ENCODE measurements at regions not wholly inside any gene's neighbourhood (a gene's known extent, or its start where the extent isn't known, plus 50 kb on each side); places are given as distances from the start of the nearest gene placed in this dataset.

DNA sequence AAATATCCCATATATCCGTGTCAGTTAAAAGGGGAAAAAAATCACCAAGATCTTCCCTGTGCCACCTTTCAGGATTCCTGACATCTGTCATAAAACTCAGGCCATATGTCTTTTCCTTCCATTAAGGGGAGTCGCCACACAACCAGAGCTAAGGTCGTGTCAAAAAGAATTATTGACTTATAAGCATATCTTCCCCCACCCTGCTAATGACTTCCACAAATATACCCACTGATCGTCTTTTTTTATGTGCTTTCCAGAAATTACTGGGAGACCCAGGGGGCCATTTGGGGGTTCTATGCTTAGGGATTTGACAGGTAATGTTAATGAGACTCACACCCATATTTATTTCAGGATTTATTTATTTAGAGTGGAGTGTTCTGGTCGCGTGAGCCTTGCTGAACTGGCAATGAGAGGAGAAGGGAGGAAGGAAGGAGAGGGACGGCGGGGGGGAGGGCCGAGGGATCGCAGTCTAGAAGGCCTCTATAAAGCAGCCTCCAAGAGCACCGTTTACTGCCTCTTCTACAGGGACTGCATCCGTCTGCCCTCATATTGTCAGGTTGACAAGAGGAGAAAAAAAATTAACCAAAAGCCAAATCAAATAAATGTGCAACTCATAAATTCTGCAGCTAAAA is 135.7 kb upstream of the MGMT start:
- H3K4me3 ChIP-seq = no peak overlapping the region
- TF ChIP-seq, protein P1, sequence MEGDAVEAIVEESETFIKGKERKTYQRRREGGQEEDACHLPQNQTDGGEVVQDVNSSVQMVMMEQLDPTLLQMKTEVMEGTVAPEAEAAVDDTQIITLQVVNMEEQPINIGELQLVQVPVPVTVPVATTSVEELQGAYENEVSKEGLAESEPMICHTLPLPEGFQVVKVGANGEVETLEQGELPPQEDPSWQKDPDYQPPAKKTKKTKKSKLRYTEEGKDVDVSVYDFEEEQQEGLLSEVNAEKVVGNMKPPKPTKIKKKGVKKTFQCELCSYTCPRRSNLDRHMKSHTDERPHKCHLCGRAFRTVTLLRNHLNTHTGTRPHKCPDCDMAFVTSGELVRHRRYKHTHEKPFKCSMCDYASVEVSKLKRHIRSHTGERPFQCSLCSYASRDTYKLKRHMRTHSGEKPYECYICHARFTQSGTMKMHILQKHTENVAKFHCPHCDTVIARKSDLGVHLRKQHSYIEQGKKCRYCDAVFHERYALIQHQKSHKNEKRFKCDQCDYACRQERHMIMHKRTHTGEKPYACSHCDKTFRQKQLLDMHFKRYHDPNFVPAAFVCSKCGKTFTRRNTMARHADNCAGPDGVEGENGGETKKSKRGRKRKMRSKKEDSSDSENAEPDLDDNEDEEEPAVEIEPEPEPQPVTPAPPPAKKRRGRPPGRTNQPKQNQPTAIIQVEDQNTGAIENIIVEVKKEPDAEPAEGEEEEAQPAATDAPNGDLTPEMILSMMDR (IDR thresholded peaks at IDR 0.05; ENCODE audit: control extremely low read depth, extremely low read depth) = no peak
- no peak overlapping the region for H3K27ac ChIP-seq (ENCODE audit: low read depth in 1 of 2, low read length in 1 of 2)
- DNase-seq (no peak), ATAC-seq (ENCODE audit: insufficient read depth, low FRiP score) (no peak)
- no peaks in the 10 kb centered on the region for H3K4me1 ChIP-seq (ENCODE audit: control insufficient read depth in 5 of 5, insufficient read depth in 5 of 5, low read length in 5 of 5)
- H3K9ac ChIP-seq (ENCODE audit: insufficient read depth in 1 of 2, low read length in 2 of 2) = no peak overlapping the region
- no peaks in the 10 kb centered on the region for H3K36me3 ChIP-seq (ENCODE audit: control insufficient read depth in 4 of 4, insufficient read depth in 4 of 4, low read length in 4 of 4)
- H3K9me3 ChIP-seq (ENCODE audit: control insufficient read depth in 4 of 4, insufficient read depth in 3 of 4, low read length in 3 of 4) = no peaks in the 10 kb centered on the region
- H3K27me3 ChIP-seq (ENCODE audit: control insufficient read depth in 3 of 3, insufficient read depth in 3 of 3, low read length in 2 of 3) = peaks cover 0 to 18% (median 4%) of the 10 kb centered on the region in 3 donors
- 48 to 53% methylated on average over 12 of the region's 12 CpGs for WGBS, 2 donors

DNA sequence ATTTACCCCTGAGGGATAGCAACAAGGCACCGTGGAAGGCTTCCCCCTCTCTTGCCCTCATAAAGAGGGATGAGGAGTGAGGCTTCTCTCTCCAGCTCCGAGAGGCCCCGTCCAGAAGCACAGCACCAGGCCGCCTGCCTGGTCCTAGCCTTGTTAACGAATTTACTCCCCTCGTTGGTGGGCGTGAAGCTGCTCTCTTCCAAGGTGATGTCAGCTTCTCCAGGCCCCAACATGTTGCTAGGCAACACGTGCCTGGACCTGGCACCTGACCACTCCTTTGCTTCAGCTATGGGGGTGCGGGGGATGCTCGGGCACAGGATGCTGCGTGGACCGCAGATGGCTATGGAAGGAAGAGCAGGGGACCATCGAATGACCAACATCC is 135.2 kb upstream of the MGMT start:
- H3K36me3 ChIP-seq (ENCODE audit: control insufficient read depth in 4 of 4, insufficient read depth in 4 of 4, low read length in 4 of 4) = no peaks in the 10 kb centered on the region
- peaks cover 0 to 16% (median 4%) of the 10 kb centered on the region in 3 donors for H3K27me3 ChIP-seq (ENCODE audit: control insufficient read depth in 3 of 3, insufficient read depth in 3 of 3, low read length in 2 of 3)
- no peak overlapping the region for H3K27ac ChIP-seq (ENCODE audit: low read depth in 1 of 2, low read length in 1 of 2)
- H3K4me1 ChIP-seq (ENCODE audit: control insufficient read depth in 5 of 5, insufficient read depth in 5 of 5, low read length in 5 of 5) = no peaks in the 10 kb centered on the region
- H3K9me3 ChIP-seq (ENCODE audit: control insufficient read depth in 4 of 4, insufficient read depth in 3 of 4, low read length in 3 of 4) = no peaks in the 10 kb centered on the region
- TF ChIP-seq, protein P1 (IDR thresholded peaks at IDR 0.05; ENCODE audit: control extremely low read depth, extremely low read depth) = no peak
- no peak for ATAC-seq (ENCODE audit: insufficient read depth, low FRiP score)
- no peak overlapping the region for H3K9ac ChIP-seq (ENCODE audit: insufficient read depth in 1 of 2, low read length in 2 of 2)
- H3K4me3 ChIP-seq = no peak overlapping the region
- DNase-seq = no peak
- 84 to 90% methylated on average over 13 of the region's 13 CpGs for WGBS, 2 donors

DNA sequence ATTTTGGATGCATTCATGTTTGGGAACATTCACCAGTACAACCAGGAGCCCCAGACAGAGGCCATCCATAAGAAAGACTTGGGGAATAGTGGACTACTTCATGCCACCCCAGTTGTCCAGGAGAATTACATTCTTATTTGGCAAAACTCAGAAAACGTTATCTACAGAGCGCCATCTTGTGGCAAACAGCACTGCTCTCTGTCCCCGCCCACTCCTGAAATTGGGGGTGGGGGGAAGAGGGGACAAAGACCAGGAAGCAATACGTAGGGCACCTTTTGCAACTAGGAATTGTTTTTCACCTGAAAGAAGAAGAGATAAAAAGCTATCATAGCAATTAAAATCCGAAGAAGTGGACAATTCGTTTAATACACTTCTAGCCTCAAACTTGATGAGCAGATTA is 134.6 kb upstream of the MGMT start:
- 10 to 21% methylated on average over 6 of the region's 6 CpGs for WGBS, 2 donors
- TF ChIP-seq, protein P1 (IDR thresholded peaks at IDR 0.05; ENCODE audit: control extremely low read depth, extremely low read depth) = no peak
- no peaks in the 10 kb centered on the region for H3K36me3 ChIP-seq (ENCODE audit: control insufficient read depth in 4 of 4, insufficient read depth in 4 of 4, low read length in 4 of 4)
- DNase-seq (peak in 2 of 3 donors; percentile 27 to 37), ATAC-seq (ENCODE audit: insufficient read depth, low FRiP score) (no peak)
- no peaks in the 10 kb centered on the region for H3K9me3 ChIP-seq (ENCODE audit: control insufficient read depth in 4 of 4, insufficient read depth in 3 of 4, low read length in 3 of 4)
- no peak overlapping the region for H3K9ac ChIP-seq (ENCODE audit: insufficient read depth in 1 of 2, low read length in 2 of 2)
- H3K4me1 ChIP-seq (ENCODE audit: control insufficient read depth in 5 of 5, insufficient read depth in 5 of 5, low read length in 5 of 5) = no peaks in the 10 kb centered on the region
- H3K4me3 ChIP-seq = no peak overlapping the region
- H3K27ac ChIP-seq (ENCODE audit: low read depth in 1 of 2, low read length in 1 of 2) = no peak overlapping the region
- peaks cover 0 to 15% (median 4%) of the 10 kb centered on the region in 3 donors for H3K27me3 ChIP-seq (ENCODE audit: control insufficient read depth in 3 of 3, insufficient read depth in 3 of 3, low read length in 2 of 3)

DNA sequence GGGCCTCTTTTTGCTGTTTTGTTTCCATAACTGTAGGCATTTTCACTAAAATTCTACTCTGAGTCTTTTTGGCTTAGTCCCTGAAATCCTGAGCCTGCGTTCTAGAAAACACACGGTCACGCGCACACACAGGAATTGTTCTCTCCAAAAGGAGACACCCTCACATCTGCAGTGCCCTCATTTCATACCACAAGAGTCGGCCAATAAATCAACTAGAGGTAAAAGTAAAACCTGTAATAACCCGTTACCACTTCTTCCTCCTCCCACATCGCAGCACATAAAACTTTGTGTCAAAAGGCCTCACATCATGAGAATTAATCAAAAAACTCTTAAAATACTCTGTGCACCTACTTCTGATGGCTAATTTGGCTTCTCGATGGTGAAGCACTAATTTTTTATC is 133.3 kb upstream of the MGMT start:
- no peak overlapping the region for H3K4me3 ChIP-seq
- DNase-seq (no peak), ATAC-seq (ENCODE audit: insufficient read depth, low FRiP score) (no peak)
- no peaks in the 10 kb centered on the region for H3K36me3 ChIP-seq (ENCODE audit: control insufficient read depth in 4 of 4, insufficient read depth in 4 of 4, low read length in 4 of 4)
- no peaks in the 10 kb centered on the region for H3K4me1 ChIP-seq (ENCODE audit: control insufficient read depth in 5 of 5, insufficient read depth in 5 of 5, low read length in 5 of 5)
- H3K27me3 ChIP-seq (ENCODE audit: control insufficient read depth in 3 of 3, insufficient read depth in 3 of 3, low read length in 2 of 3) = peaks cover 0 to 15% (median 4%) of the 10 kb centered on the region in 3 donors
- H3K9ac ChIP-seq (ENCODE audit: insufficient read depth in 1 of 2, low read length in 2 of 2) = no peak overlapping the region
- WGBS, 2 donors = 48 to 67% methylated on average over 8 of the region's 8 CpGs
- TF ChIP-seq, protein P1 (IDR thresholded peaks at IDR 0.05; ENCODE audit: control extremely low read depth, extremely low read depth) = no peak
- no peak overlapping the region for H3K27ac ChIP-seq (ENCODE audit: low read depth in 1 of 2, low read length in 1 of 2)
- no peaks in the 10 kb centered on the region for H3K9me3 ChIP-seq (ENCODE audit: control insufficient read depth in 4 of 4, insufficient read depth in 3 of 4, low read length in 3 of 4)

All from lung (tissue), 11 donors.